Activated naive CD8-positive, alpha-beta T cell treated with anti-CD3 and anti-CD28 coated beads for 36 hours (primary cell): ENCODE measurements at regions not wholly inside any gene's neighbourhood (a gene's known extent, or its start where the extent isn't known, plus 50 kb on each side); places are given as distances from the start of the nearest gene placed in this dataset.

Source experiments
- DNase-seq: peaks from one replicate; pipeline ENCODE4 v3.0.0; 2021
- H3K27ac Mint-ChIP-seq: one replicate; pipeline ENCODE4 v1.8.0; 2022; ENCODE audit warnings: mild to moderate bottlenecking, moderate library complexity, mixed read lengths
- H3K27me3 Mint-ChIP-seq: one replicate; pipeline ENCODE4 v1.8.0; 2022; ENCODE audit warnings: mild to moderate bottlenecking, mixed read lengths
- H3K36me3 Mint-ChIP-seq: one replicate; pipeline ENCODE4 v1.8.0; 2021; ENCODE audit warnings: mild to moderate bottlenecking, mixed read lengths
- H3K4me1 Mint-ChIP-seq: one replicate; pipeline ENCODE4 v1.8.0; 2021; ENCODE audit warnings: mixed read lengths
- H3K4me3 Mint-ChIP-seq: one replicate; pipeline ENCODE4 v1.8.0; 2022; ENCODE audit warnings: mild to moderate bottlenecking, moderate library complexity, mixed read lengths
- H3K9me3 Mint-ChIP-seq: one replicate; pipeline ENCODE4 v1.8.0; 2022; ENCODE audit warnings: mixed read lengths

GRCh38 chr22:48982321-48982905 is 845.3 kb downstream of the BRD1 start:
- H3K4me1 Mint-ChIP-seq, result no peaks in the 10 kb centered on the region
- no peak overlapping the region for H3K27ac Mint-ChIP-seq
- DNase-seq, result no peak
- no peak overlapping the region for H3K4me3 Mint-ChIP-seq
- H3K9me3 Mint-ChIP-seq, result peaks cover 4% of the 10 kb centered on the region
- peaks cover 22% of the 10 kb centered on the region for H3K27me3 Mint-ChIP-seq
- H3K36me3 Mint-ChIP-seq, result no peaks in the 10 kb centered on the region

- Mint-ChIP-seq H3K4me1 (no peaks in the 10 kb centered on the region), H3K4me3 (no peak overlapping the region), H3K27ac (no peak overlapping the region), H3K27me3 (peaks cover 28% of the 10 kb centered on the region), H3K9me3 (peaks cover 4% of the 10 kb centered on the region), H3K36me3 (no peaks in the 10 kb centered on the region)
- DNase-seq, result no peak
Observed at GRCh38 chr22:48981371-48982061, 846.2 kb downstream of the BRD1 start.

- Mint-ChIP-seq H3K27ac (no peak overlapping the region), H3K36me3 (no peaks in the 10 kb centered on the region), H3K9me3 (peaks cover 4% of the 10 kb centered on the region), H3K27me3 (peaks cover 31% of the 10 kb centered on the region), H3K4me1 (no peaks in the 10 kb centered on the region), H3K4me3 (no peak overlapping the region)
- DNase-seq, result no peak
Observed at GRCh38 chr22:48980918-48981317, 846.8 kb downstream of the BRD1 start.

GRCh38 chr22:48980409-48980808 is 847.3 kb downstream of the BRD1 start:
- no peak overlapping the region for H3K27ac Mint-ChIP-seq
- no peak overlapping the region for H3K4me3 Mint-ChIP-seq
- no peaks in the 10 kb centered on the region for H3K36me3 Mint-ChIP-seq
- no peaks in the 10 kb centered on the region for H3K4me1 Mint-ChIP-seq
- peaks cover 32% of the 10 kb centered on the region for H3K27me3 Mint-ChIP-seq
- peaks cover 4% of the 10 kb centered on the region for H3K9me3 Mint-ChIP-seq
- DNase-seq, result no peak

GRCh38 chr22:48979482-48979881 is 848.2 kb downstream of the BRD1 start:
- H3K4me1 Mint-ChIP-seq, result no peaks in the 10 kb centered on the region
- no peaks in the 10 kb centered on the region for H3K9me3 Mint-ChIP-seq
- no peak overlapping the region for H3K4me3 Mint-ChIP-seq
- no peak for DNase-seq
- H3K27me3 Mint-ChIP-seq, result peaks cover 32% of the 10 kb centered on the region
- no peak overlapping the region for H3K27ac Mint-ChIP-seq
- H3K36me3 Mint-ChIP-seq, result no peaks in the 10 kb centered on the region

- no peaks in the 10 kb centered on the region for H3K9me3 Mint-ChIP-seq
- DNase-seq, result no peak
- no peak overlapping the region for H3K4me3 Mint-ChIP-seq
- no peaks in the 10 kb centered on the region for H3K36me3 Mint-ChIP-seq
- peaks cover 26% of the 10 kb centered on the region for H3K27me3 Mint-ChIP-seq
- no peak overlapping the region for H3K27ac Mint-ChIP-seq
- H3K4me1 Mint-ChIP-seq, result no peaks in the 10 kb centered on the region
Observed at GRCh38 chr22:48976556-48977535, 850.8 kb downstream of the BRD1 start.

GRCh38 chr22:48975886-48976285 is 851.8 kb downstream of the BRD1 start:
- no peaks in the 10 kb centered on the region for H3K4me1 Mint-ChIP-seq
- H3K27me3 Mint-ChIP-seq, result peaks cover 31% of the 10 kb centered on the region
- H3K9me3 Mint-ChIP-seq, result no peaks in the 10 kb centered on the region
- H3K36me3 Mint-ChIP-seq, result no peaks in the 10 kb centered on the region
- H3K27ac Mint-ChIP-seq, result no peak overlapping the region
- no peak for DNase-seq
- H3K4me3 Mint-ChIP-seq, result no peak overlapping the region

GRCh38 chr22:48975316-48975741 is 852.3 kb downstream of the BRD1 start:
- Mint-ChIP-seq H3K36me3 (no peaks in the 10 kb centered on the region), H3K4me1 (no peaks in the 10 kb centered on the region), H3K9me3 (no peaks in the 10 kb centered on the region), H3K4me3 (no peak overlapping the region), H3K27me3 (peaks cover 31% of the 10 kb centered on the region), H3K27ac (no peak overlapping the region)
- DNase-seq, result no peak

GRCh38 chr22:48974443-48975315 is 853.0 kb downstream of the BRD1 start:
- H3K27me3 Mint-ChIP-seq, result peaks cover 31% of the 10 kb centered on the region
- H3K27ac Mint-ChIP-seq, result no peak overlapping the region
- H3K9me3 Mint-ChIP-seq, result no peaks in the 10 kb centered on the region
- H3K4me3 Mint-ChIP-seq, result no peak overlapping the region
- H3K36me3 Mint-ChIP-seq, result no peaks in the 10 kb centered on the region
- H3K4me1 Mint-ChIP-seq, result no peaks in the 10 kb centered on the region
- no peak for DNase-seq

GRCh38 chr22:48973694-48974041 is 854.0 kb downstream of the BRD1 start:
- Mint-ChIP-seq H3K27me3 (peaks cover 27% of the 10 kb centered on the region), H3K36me3 (no peaks in the 10 kb centered on the region), H3K4me1 (no peaks in the 10 kb centered on the region), H3K27ac (no peak overlapping the region), H3K9me3 (no peaks in the 10 kb centered on the region), H3K4me3 (no peak overlapping the region)
- no peak for DNase-seq

- H3K36me3 Mint-ChIP-seq, result no peaks in the 10 kb centered on the region
- DNase-seq, result no peak
- H3K27me3 Mint-ChIP-seq, result peaks cover 28% of the 10 kb centered on the region
- no peaks in the 10 kb centered on the region for H3K4me1 Mint-ChIP-seq
- H3K4me3 Mint-ChIP-seq, result no peak overlapping the region
- no peak overlapping the region for H3K27ac Mint-ChIP-seq
- no peaks in the 10 kb centered on the region for H3K9me3 Mint-ChIP-seq
Observed at GRCh38 chr22:48972979-48973693, 854.5 kb downstream of the BRD1 start.

- no peaks in the 10 kb centered on the region for H3K4me1 Mint-ChIP-seq
- peaks cover 32% of the 10 kb centered on the region for H3K27me3 Mint-ChIP-seq
- no peak overlapping the region for H3K4me3 Mint-ChIP-seq
- no peaks in the 10 kb centered on the region for H3K36me3 Mint-ChIP-seq
- no peaks in the 10 kb centered on the region for H3K9me3 Mint-ChIP-seq
- no peak for DNase-seq
- H3K27ac Mint-ChIP-seq, result no peak overlapping the region
Observed at GRCh38 chr22:48968201-48968959, 859.3 kb downstream of the BRD1 start.

GRCh38 chr22:48963405-48963804 is 864.3 kb downstream of the BRD1 start:
- no peak for DNase-seq
- H3K27me3 Mint-ChIP-seq, result peaks cover 62% of the 10 kb centered on the region
- no peak overlapping the region for H3K27ac Mint-ChIP-seq
- H3K9me3 Mint-ChIP-seq, result no peaks in the 10 kb centered on the region
- H3K36me3 Mint-ChIP-seq, result no peaks in the 10 kb centered on the region
- no peaks in the 10 kb centered on the region for H3K4me1 Mint-ChIP-seq
- no peak overlapping the region for H3K4me3 Mint-ChIP-seq
